ENCODE measurements at regions not wholly inside any gene's neighbourhood (a gene's known extent, or its start where the extent isn't known, plus 50 kb on each side); places are given as distances from the start of the nearest gene placed in this dataset.

- peaks cover 0 to 1% (median 0%) of the 10 kb centered on the region in 7 donors for H3K4me1 Mint-ChIP-seq
- H3K9me3 Mint-ChIP-seq: peaks cover 0 to 19% (median 2%) of the 10 kb centered on the region in 11 donors
- intact Hi-C loops (cut with micrococcal nuclease): no loop called here
- Histone ChIP-seq H3K36me3 (ENCODE audit: control insufficient read depth in 2 of 3, insufficient read depth in 3 of 3, low read length in 3 of 3) (no peaks in the 10 kb centered on the region), H3K27me3 (ENCODE audit: control insufficient read depth in 2 of 2, insufficient read depth in 2 of 2, low read length in 2 of 2) (no peaks in the 10 kb centered on the region), H3K4me1 (ENCODE audit: control insufficient read depth in 2 of 2, insufficient read depth in 2 of 2, low read length in 2 of 2) (no peaks in the 10 kb centered on the region), H3K4me3 (ENCODE audit: low read length) (no peak overlapping the region), H3K27ac (ENCODE audit: low read depth, low read length) (no peak overlapping the region), H3K9me3 (ENCODE audit: control insufficient read depth in 2 of 3, low read length in 3 of 3) (no peaks in the 10 kb centered on the region)
- no peak overlapping the region for H3K4me3 Mint-ChIP-seq
- no peak overlapping the region for H3K27ac Mint-ChIP-seq
- no peak for ATAC-seq
- H3K27me3 Mint-ChIP-seq: no peaks in the 10 kb centered on the region
- no peak for DNase-seq
- CTCF ChIA-PET: no interaction called here
- POLR2A ChIA-PET: no interaction called here
- no peaks in the 10 kb centered on the region for H3K36me3 Mint-ChIP-seq
Measured at GRCh38 chr2:17337507-17337906, 180.7 kb downstream of the RAD51AP2 start.

GRCh38 chr2:17336458-17336857 lies 181.8 kb downstream of the RAD51AP2 start:
- Histone ChIP-seq H3K4me3 (ENCODE audit: low read length) (no peak overlapping the region), H3K27me3 (ENCODE audit: control insufficient read depth in 2 of 2, insufficient read depth in 2 of 2, low read length in 2 of 2) (no peaks in the 10 kb centered on the region), H3K9me3 (ENCODE audit: control insufficient read depth in 2 of 3, low read length in 3 of 3) (no peaks in the 10 kb centered on the region), H3K27ac (ENCODE audit: low read depth, low read length) (no peak overlapping the region), H3K4me1 (ENCODE audit: control insufficient read depth in 2 of 2, insufficient read depth in 2 of 2, low read length in 2 of 2) (no peaks in the 10 kb centered on the region), H3K36me3 (ENCODE audit: control insufficient read depth in 2 of 3, insufficient read depth in 3 of 3, low read length in 3 of 3) (no peaks in the 10 kb centered on the region)
- ChIA-PET POLR2A (no interaction called here), CTCF (no interaction called here)
- no peaks in the 10 kb centered on the region for H3K36me3 Mint-ChIP-seq
- DNase-seq (no peak), ATAC-seq (no peak)
- intact Hi-C loops (cut with micrococcal nuclease): no loop called here
- H3K27ac Mint-ChIP-seq: no peak overlapping the region
- H3K4me3 Mint-ChIP-seq: no peak overlapping the region
- H3K27me3 Mint-ChIP-seq: no peaks in the 10 kb centered on the region
- peaks cover 0 to 1% (median 0%) of the 10 kb centered on the region in 7 donors for H3K4me1 Mint-ChIP-seq
- H3K9me3 Mint-ChIP-seq: peaks cover 0 to 15% (median 2%) of the 10 kb centered on the region in 11 donors

DNA sequence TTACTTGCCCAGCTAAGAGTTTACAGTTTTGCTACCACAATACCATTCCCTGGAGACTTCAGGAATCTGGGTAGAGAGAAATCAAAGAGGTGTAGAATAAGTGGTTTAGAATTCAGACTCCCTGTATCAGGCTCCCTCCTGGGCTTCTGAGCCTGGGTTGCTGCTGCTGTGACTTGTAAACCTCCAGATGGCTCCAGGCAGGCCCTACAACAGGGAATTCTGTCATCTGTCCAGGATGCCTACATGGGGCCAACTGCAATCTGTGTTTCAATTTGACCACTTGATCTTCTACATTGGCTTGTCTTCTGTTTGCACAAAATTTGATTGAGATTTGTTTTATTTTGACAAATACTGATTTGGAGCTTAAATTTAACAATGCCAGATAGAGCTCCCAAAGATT lies 183.9 kb downstream of the RAD51AP2 start:
- Mint-ChIP-seq H3K27ac (no peak overlapping the region), H3K9me3 (peaks cover 0 to 15% (median 0%) of the 10 kb centered on the region in 11 donors), H3K36me3 (no peaks in the 10 kb centered on the region), H3K4me3 (no peak overlapping the region), H3K4me1 (peaks cover 0 to 1% (median 0%) of the 10 kb centered on the region in 7 donors), H3K27me3 (no peaks in the 10 kb centered on the region)
- no peaks in the 10 kb centered on the region for H3K9me3 ChIP-seq (ENCODE audit: control insufficient read depth in 2 of 3, low read length in 3 of 3)
- DNase-seq (no peak), ATAC-seq (no peak)
- CTCF ChIA-PET: no interaction called here
- H3K4me1 ChIP-seq (ENCODE audit: control insufficient read depth in 2 of 2, insufficient read depth in 2 of 2, low read length in 2 of 2): no peaks in the 10 kb centered on the region
- no peak overlapping the region for H3K4me3 ChIP-seq (ENCODE audit: low read length)
- no peak overlapping the region for H3K27ac ChIP-seq (ENCODE audit: low read depth, low read length)
- H3K27me3 ChIP-seq (ENCODE audit: control insufficient read depth in 2 of 2, insufficient read depth in 2 of 2, low read length in 2 of 2): no peaks in the 10 kb centered on the region
- H3K36me3 ChIP-seq (ENCODE audit: control insufficient read depth in 2 of 3, insufficient read depth in 3 of 3, low read length in 3 of 3): no peaks in the 10 kb centered on the region
- intact Hi-C loops (cut with micrococcal nuclease): no loop called here
- POLR2A ChIA-PET: no interaction called here

- Histone ChIP-seq H3K27me3 (ENCODE audit: control insufficient read depth in 2 of 2, insufficient read depth in 2 of 2, low read length in 2 of 2) (no peaks in the 10 kb centered on the region), H3K9me3 (ENCODE audit: control insufficient read depth in 2 of 3, low read length in 3 of 3) (no peaks in the 10 kb centered on the region), H3K36me3 (ENCODE audit: control insufficient read depth in 2 of 3, insufficient read depth in 3 of 3, low read length in 3 of 3) (no peaks in the 10 kb centered on the region), H3K4me3 (ENCODE audit: low read length) (no peak overlapping the region), H3K4me1 (ENCODE audit: control insufficient read depth in 2 of 2, insufficient read depth in 2 of 2, low read length in 2 of 2) (no peaks in the 10 kb centered on the region), H3K27ac (ENCODE audit: low read depth, low read length) (no peak overlapping the region)
- ATAC-seq: no peak
- POLR2A ChIA-PET: no interaction called here
- CTCF ChIA-PET: no interaction called here
- H3K9me3 Mint-ChIP-seq: peaks cover 0 to 6% (median 0%) of the 10 kb centered on the region in 11 donors
- H3K27ac Mint-ChIP-seq: no peak overlapping the region
- no peaks in the 10 kb centered on the region for H3K36me3 Mint-ChIP-seq
- no peak overlapping the region for H3K4me3 Mint-ChIP-seq
- intact Hi-C loops (cut with micrococcal nuclease): no loop called here
- peaks cover 0 to 1% (median 0%) of the 10 kb centered on the region in 7 donors for H3K4me1 Mint-ChIP-seq
- H3K27me3 Mint-ChIP-seq: no peaks in the 10 kb centered on the region
- DNase-seq: no peak
Measured at GRCh38 chr2:17331636-17332035, 186.6 kb downstream of the RAD51AP2 start.

DNA sequence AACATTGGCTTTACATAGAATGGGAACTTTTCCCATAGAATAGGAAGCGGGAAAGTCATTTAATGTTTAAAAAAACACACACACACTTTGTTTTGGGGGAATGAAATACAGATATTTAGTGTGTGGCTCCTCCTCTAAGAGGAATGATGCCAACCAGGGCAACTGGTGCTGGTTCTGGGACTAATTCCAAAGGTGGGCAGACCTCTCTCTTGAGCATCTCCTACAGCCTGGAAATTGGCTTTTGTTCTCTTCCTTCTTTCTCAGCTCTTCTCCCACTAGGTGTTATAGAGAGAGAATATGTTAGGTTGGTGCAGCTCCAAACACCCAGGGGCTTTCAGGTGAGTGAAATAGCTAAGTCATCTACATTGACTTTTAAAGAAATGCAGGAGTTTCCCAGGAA lies 190.1 kb downstream of the RAD51AP2 start:
- Mint-ChIP-seq H3K27me3 (no peaks in the 10 kb centered on the region), H3K27ac (no peak overlapping the region), H3K36me3 (no peaks in the 10 kb centered on the region), H3K4me3 (no peak overlapping the region), H3K4me1 (no peaks in the 10 kb centered on the region), H3K9me3 (peaks cover 0 to 6% (median 0%) of the 10 kb centered on the region in 11 donors)
- H3K27ac ChIP-seq (ENCODE audit: low read depth, low read length): no peak overlapping the region
- no peaks in the 10 kb centered on the region for H3K9me3 ChIP-seq (ENCODE audit: control insufficient read depth in 2 of 3, low read length in 3 of 3)
- intact Hi-C loops (cut with micrococcal nuclease): no loop called here
- DNase-seq (no peak), ATAC-seq (no peak)
- H3K27me3 ChIP-seq (ENCODE audit: control insufficient read depth in 2 of 2, insufficient read depth in 2 of 2, low read length in 2 of 2): no peaks in the 10 kb centered on the region
- ChIA-PET CTCF (no interaction called here), POLR2A (no interaction called here)
- no peak overlapping the region for H3K4me3 ChIP-seq (ENCODE audit: low read length)
- H3K4me1 ChIP-seq (ENCODE audit: control insufficient read depth in 2 of 2, insufficient read depth in 2 of 2, low read length in 2 of 2): no peaks in the 10 kb centered on the region
- no peaks in the 10 kb centered on the region for H3K36me3 ChIP-seq (ENCODE audit: control insufficient read depth in 2 of 3, insufficient read depth in 3 of 3, low read length in 3 of 3)

DNA sequence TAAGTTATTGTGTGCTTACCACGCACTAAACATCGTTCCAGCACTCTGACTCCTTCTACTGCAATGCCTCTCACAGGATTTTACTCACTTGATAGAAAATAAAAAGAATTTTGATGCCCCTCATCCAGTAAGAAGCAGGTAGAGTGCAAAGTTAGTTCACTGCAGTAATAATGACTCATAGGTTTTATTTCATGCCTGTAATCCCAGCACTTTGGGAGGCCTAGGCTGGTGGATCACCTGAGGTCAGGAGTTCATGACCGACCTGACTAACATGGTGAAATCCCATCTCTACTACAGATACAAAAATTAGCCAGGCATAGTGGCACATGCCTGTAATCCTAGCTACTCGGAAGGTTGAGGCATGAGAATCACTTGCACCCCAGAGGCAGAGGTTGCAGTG lies 190.6 kb downstream of the RAD51AP2 start:
- DNase-seq (no peak), ATAC-seq (no peak)
- Histone ChIP-seq H3K27me3 (ENCODE audit: control insufficient read depth in 2 of 2, insufficient read depth in 2 of 2, low read length in 2 of 2) (no peaks in the 10 kb centered on the region), H3K4me3 (ENCODE audit: low read length) (no peak overlapping the region), H3K4me1 (ENCODE audit: control insufficient read depth in 2 of 2, insufficient read depth in 2 of 2, low read length in 2 of 2) (no peaks in the 10 kb centered on the region), H3K9me3 (ENCODE audit: control insufficient read depth in 2 of 3, low read length in 3 of 3) (no peaks in the 10 kb centered on the region), H3K36me3 (ENCODE audit: control insufficient read depth in 2 of 3, insufficient read depth in 3 of 3, low read length in 3 of 3) (no peaks in the 10 kb centered on the region), H3K27ac (ENCODE audit: low read depth, low read length) (no peak overlapping the region)
- no peaks in the 10 kb centered on the region for H3K36me3 Mint-ChIP-seq
- POLR2A ChIA-PET: no interaction called here
- no peak overlapping the region for H3K27ac Mint-ChIP-seq
- CTCF ChIA-PET: no interaction called here
- H3K27me3 Mint-ChIP-seq: no peaks in the 10 kb centered on the region
- H3K4me3 Mint-ChIP-seq: no peak overlapping the region
- H3K9me3 Mint-ChIP-seq: peaks cover 0 to 6% (median 0%) of the 10 kb centered on the region in 11 donors
- no peaks in the 10 kb centered on the region for H3K4me1 Mint-ChIP-seq
- intact Hi-C loops (cut with micrococcal nuclease): no loop called here

DNA sequence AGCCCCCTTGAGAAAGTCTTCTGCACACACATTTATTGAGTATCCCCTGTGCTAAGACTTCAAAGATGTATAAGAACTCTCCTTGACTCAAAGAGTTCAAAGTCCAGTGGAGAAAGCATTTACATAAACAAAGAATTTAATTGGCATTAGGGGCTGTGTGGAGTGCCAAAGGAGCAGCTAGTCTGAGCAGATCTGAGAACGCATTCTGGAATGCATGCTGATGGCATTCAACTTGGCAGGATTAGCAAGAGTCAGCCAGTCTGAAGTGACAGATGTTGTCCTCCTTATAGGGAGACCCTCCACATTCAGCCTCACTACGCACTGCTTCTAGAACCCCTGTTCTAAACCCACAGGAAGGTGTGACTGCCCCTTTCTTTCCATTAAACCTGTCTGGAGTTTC lies 191.5 kb downstream of the RAD51AP2 start:
- intact Hi-C loops (cut with micrococcal nuclease): no loop called here
- Mint-ChIP-seq H3K27ac (no peak overlapping the region), H3K9me3 (peaks cover 0 to 10% (median under 1%) of the 10 kb centered on the region in 11 donors), H3K36me3 (no peaks in the 10 kb centered on the region), H3K4me3 (no peak overlapping the region), H3K4me1 (no peaks in the 10 kb centered on the region), H3K27me3 (no peaks in the 10 kb centered on the region)
- H3K36me3 ChIP-seq (ENCODE audit: control insufficient read depth in 2 of 3, insufficient read depth in 3 of 3, low read length in 3 of 3): no peaks in the 10 kb centered on the region
- no peaks in the 10 kb centered on the region for H3K9me3 ChIP-seq (ENCODE audit: control insufficient read depth in 2 of 3, low read length in 3 of 3)
- POLR2A ChIA-PET: no interaction called here
- no peak overlapping the region for H3K27ac ChIP-seq (ENCODE audit: low read depth, low read length)
- no peak for DNase-seq
- no peak overlapping the region for H3K4me3 ChIP-seq (ENCODE audit: low read length)
- CTCF ChIA-PET: no interaction called here
- no peaks in the 10 kb centered on the region for H3K27me3 ChIP-seq (ENCODE audit: control insufficient read depth in 2 of 2, insufficient read depth in 2 of 2, low read length in 2 of 2)
- H3K4me1 ChIP-seq (ENCODE audit: control insufficient read depth in 2 of 2, insufficient read depth in 2 of 2, low read length in 2 of 2): no peaks in the 10 kb centered on the region
- no peak for ATAC-seq

Data from naive thymus-derived CD4-positive, alpha-beta T cell (primary cell).